AG20443 (cell line): ENCODE measurements at regions not wholly inside any gene's neighbourhood (a gene's known extent, or its start where the extent isn't known, plus 50 kb on each side); places are given as distances from the start of the nearest gene placed in this dataset.
"Not testable (repeated sequence)": the region's sequence is repeated elsewhere in the genome, so short reads cannot be mapped to it uniquely, and the experiment has no call there.

Experiments
- DNase-seq: peaks from one replicate; pipeline ENCODE4 v3.0.0; 2012; ENCODE audit warnings: low spot score, mixed read lengths

GRCh38 chr9:82790875-82791274 lies 272.1 kb downstream of the RASEF start:
- no peak for DNase-seq

GRCh38 chr9:82791692-82792091 lies 271.2 kb downstream of the RASEF start:
- DNase-seq, result no peak

- no peak for DNase-seq
Observed at GRCh38 chr9:82797534-82797933, 265.4 kb downstream of the RASEF start.

GRCh38 chr9:82799286-82799685 lies 263.7 kb downstream of the RASEF start:
- no peak for DNase-seq

- no peak for DNase-seq
Observed at GRCh38 chr9:82805027-82805426, 257.9 kb downstream of the RASEF start.

GRCh38 chr9:82808478-82808877 lies 254.5 kb downstream of the RASEF start:
- DNase-seq, result no peak

- no peak for DNase-seq
Observed at GRCh38 chr9:82810915-82811314, 252.0 kb downstream of the RASEF start.

GRCh38 chr9:82819260-82819659 lies 243.7 kb downstream of the RASEF start:
- no peak for DNase-seq

- no peak for DNase-seq
Observed at GRCh38 chr9:82820186-82820585, 242.8 kb downstream of the RASEF start.

GRCh38 chr9:82829818-82830217 lies 233.1 kb downstream of the RASEF start:
- DNase-seq, result no peak

GRCh38 chr9:82865524-82865923 lies 197.4 kb downstream of the RASEF start:
- no peak for DNase-seq

GRCh38 chr9:82880336-82881050 lies 182.4 kb downstream of the RASEF start:
- no peak for DNase-seq

- no peak for DNase-seq
Observed at GRCh38 chr9:82882138-82882537, 180.8 kb downstream of the RASEF start.

- no peak for DNase-seq
Observed at GRCh38 chr9:82882748-82883147, 180.2 kb downstream of the RASEF start.

GRCh38 chr9:82883436-82883835 lies 179.5 kb downstream of the RASEF start:
- no peak for DNase-seq

GRCh38 chr9:82883974-82884373 lies 179.0 kb downstream of the RASEF start:
- DNase-seq, result not testable (repeated sequence)

GRCh38 chr9:82890401-82890800 lies 172.5 kb downstream of the RASEF start:
- DNase-seq, result no peak

GRCh38 chr9:82890865-82891264 lies 172.1 kb downstream of the RASEF start:
- no peak for DNase-seq

- DNase-seq, result no peak
Observed at GRCh38 chr9:82891321-82891720, 171.6 kb downstream of the RASEF start.

- no peak for DNase-seq
Observed at GRCh38 chr9:82893549-82893948, 169.4 kb downstream of the RASEF start.

- DNase-seq, result no peak
Observed at GRCh38 chr9:82894548-82894947, 168.4 kb downstream of the RASEF start.

- DNase-seq, result no peak
Observed at GRCh38 chr9:82894961-82895821, 167.8 kb downstream of the RASEF start.

GRCh38 chr9:82895822-82896110 lies 167.2 kb downstream of the RASEF start:
- no peak for DNase-seq

GRCh38 chr9:82903503-82903902 lies 159.4 kb downstream of the RASEF start:
- no peak for DNase-seq
